Memory B cell (primary cell): ENCODE measurements at regions not wholly inside any gene's neighbourhood (a gene's known extent, or its start where the extent isn't known, plus 50 kb on each side); places are given as distances from the start of the nearest gene placed in this dataset.
A peak's percentile ranks its signal among the peaks of the same experiment; 100 is the strongest.
"Not testable (repeated sequence)": the region's sequence is repeated elsewhere in the genome, so short reads cannot be mapped to it uniquely, and the experiment has no call there.

Source experiments
- ATAC-seq: fragments of 150-1000 bp; cut with Tn5 transposase; 2 replicates; pipeline ENCODE4 v1.10.0; 2021; ENCODE audit warnings: low read depth, mild to moderate bottlenecking, moderate library complexity
- DNase-seq, 2 donors: peaks; one replicate each; pipeline ENCODE4 v3.0.0; 2022; ENCODE audit warnings: low spot score in 2 of 2
- H3K27ac Mint-ChIP-seq: one replicate; pipeline ENCODE4 v1.8.0; 2022; ENCODE audit warnings: mild to moderate bottlenecking, moderate library complexity, mixed read lengths
- H3K27me3 Mint-ChIP-seq: one replicate; pipeline ENCODE4 v1.8.0; 2022; ENCODE audit warnings: mixed read lengths
- H3K36me3 Mint-ChIP-seq: one replicate; pipeline ENCODE4 v1.8.0; 2022; ENCODE audit warnings: mild to moderate bottlenecking, mixed read lengths
- H3K4me1 Mint-ChIP-seq: one replicate; pipeline ENCODE4 v1.8.0; 2022; ENCODE audit warnings: mixed read lengths
- H3K4me3 Mint-ChIP-seq: one replicate; pipeline ENCODE4 v1.8.0; 2022; ENCODE audit warnings: mild to moderate bottlenecking, moderate library complexity, mixed read lengths
- H3K9me3 Mint-ChIP-seq: one replicate; pipeline ENCODE4 v1.8.0; 2022; ENCODE audit warnings: mixed read lengths

DNA sequence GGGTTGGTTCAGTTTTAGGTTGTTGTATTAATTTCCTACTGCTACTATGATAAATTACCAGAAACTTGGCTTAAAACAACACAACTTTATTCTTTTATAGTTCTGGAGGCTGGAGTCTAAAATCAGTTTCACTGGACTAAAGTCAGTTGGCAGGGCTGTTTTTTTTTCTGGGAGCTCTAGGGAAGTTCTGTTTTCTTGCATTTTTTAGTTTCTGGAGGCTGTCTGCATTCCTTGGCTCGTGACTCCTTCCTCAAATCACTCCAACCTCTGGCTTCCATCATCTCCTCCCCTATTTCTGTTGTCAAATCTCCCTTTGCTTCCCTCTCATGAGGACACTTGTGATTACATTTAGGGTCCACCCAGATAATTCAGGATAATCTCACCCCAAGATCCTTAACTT lies 51.3 kb upstream of the SUB1 start:
- ATAC-seq (no peak), DNase-seq (no peak)
- peaks cover 34% of the 10 kb centered on the region for H3K4me1 Mint-ChIP-seq
- H3K27ac Mint-ChIP-seq, result peak overlapping the region; percentile 62
- H3K27me3 Mint-ChIP-seq, result no peaks in the 10 kb centered on the region
- no peak overlapping the region for H3K4me3 Mint-ChIP-seq
- H3K9me3 Mint-ChIP-seq, result no peaks in the 10 kb centered on the region
- no peaks in the 10 kb centered on the region for H3K36me3 Mint-ChIP-seq

DNA sequence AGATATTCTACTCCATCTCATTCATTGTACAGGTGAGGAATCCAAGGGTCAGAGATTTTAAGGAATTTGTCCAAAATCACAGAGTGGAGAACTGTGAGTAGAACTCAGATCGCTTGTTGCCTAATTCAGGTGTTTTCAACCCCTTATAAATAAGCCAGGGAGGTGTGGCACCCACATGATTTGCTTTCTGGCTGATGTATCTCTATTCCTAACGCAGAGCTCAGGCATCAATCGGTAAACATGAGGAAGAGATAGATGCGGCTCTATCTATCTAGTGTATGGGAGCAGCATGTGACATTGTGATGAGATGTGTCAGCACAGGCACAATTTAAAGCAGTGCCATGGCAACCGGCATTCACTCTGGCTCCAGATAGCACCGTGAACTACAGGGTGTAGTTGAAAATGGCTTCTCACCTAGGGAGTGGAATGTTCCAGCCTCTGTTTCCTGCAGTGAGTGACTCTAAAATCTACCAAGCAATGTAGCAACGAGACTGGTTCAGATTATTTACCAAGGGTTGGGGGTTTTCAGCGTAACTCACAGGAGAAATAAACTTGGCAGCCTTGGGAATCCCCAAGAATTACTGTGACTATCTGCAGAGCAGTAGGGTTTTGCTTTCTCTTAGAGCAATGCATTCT lies 53.4 kb upstream of the SUB1 start:
- H3K4me3 Mint-ChIP-seq, result peak overlapping the region; percentile 86
- peaks cover 22% of the 10 kb centered on the region for H3K4me1 Mint-ChIP-seq
- no peaks in the 10 kb centered on the region for H3K9me3 Mint-ChIP-seq
- no peaks in the 10 kb centered on the region for H3K36me3 Mint-ChIP-seq
- H3K27ac Mint-ChIP-seq, result peak overlapping the region; percentile 97
- ATAC-seq (peak; percentile 66), DNase-seq (peak; percentile 19 to 36)
- H3K27me3 Mint-ChIP-seq, result no peaks in the 10 kb centered on the region

DNA sequence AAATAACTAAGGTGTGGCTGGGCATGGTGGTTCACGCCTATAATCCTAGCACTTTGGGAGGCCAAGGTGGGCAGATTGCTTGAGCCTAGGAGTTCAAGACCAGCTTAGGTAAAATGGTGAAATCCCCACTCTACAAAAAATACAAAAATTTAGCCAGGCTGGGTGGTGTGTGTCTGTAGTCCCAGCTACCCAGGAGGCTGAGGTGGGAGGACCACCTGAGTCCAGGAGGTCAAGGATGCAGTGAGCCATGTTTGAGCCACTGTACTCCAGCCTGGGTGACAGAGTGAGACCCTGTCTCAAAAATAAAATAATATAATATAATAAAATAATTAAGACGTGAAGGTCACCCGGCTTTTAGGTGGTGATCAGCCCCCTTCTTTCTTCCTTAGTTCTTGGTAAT lies 58.0 kb upstream of the SUB1 start:
- H3K4me1 Mint-ChIP-seq, result peaks cover 14% of the 10 kb centered on the region
- H3K36me3 Mint-ChIP-seq, H3K27me3 Mint-ChIP-seq, ATAC-seq, H3K27ac Mint-ChIP-seq, DNase-seq, H3K9me3 Mint-ChIP-seq, H3K4me3 Mint-ChIP-seq: not testable (repeated sequence)

DNA sequence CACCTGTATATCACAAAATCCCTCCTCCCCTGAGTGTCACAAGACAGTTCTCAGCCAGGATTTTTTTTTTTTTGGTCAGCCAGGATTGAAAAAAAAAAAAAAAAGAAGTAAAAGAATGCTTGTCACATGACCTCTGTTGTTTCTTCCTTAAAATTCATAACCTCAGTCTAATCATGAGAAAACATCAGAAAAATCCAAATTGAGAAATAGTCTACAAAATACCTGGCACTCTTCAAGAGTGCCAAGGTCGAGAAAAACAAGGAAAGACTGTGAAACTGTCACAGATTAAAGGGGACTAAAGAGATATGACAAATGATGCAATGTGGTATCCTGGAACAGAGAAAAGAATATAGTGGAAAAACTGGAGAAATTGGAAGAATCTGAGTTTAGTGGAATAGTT lies 58.5 kb upstream of the SUB1 start:
- no peaks in the 10 kb centered on the region for H3K9me3 Mint-ChIP-seq
- H3K27me3 Mint-ChIP-seq, result peaks cover 1% of the 10 kb centered on the region
- DNase-seq (no peak), ATAC-seq (no peak)
- H3K27ac Mint-ChIP-seq, result no peak overlapping the region
- H3K4me3 Mint-ChIP-seq, result no peak overlapping the region
- H3K4me1 Mint-ChIP-seq, result peaks cover 9% of the 10 kb centered on the region
- H3K36me3 Mint-ChIP-seq, result no peaks in the 10 kb centered on the region

DNA sequence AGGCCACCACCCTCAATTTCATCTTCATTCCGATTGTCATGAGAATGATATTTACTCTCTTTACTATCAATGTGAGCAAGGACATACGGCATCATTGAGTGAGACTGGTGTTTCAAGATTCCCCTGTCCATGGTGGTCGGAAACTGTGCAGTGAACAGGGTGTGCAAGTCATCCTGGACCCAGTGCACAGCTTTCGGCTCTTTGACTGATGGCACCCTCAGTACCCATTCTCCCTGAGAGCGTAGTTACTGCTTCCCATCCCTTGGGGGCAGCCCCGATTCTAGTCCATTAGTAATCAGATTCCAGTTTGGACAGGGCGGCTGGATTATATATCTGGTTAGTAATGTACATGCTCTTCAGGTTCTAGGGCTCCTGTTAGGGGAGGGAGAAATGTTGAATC lies 61.7 kb upstream of the SUB1 start:
- ATAC-seq (peak; percentile 32), DNase-seq (no peak)
- Mint-ChIP-seq H3K9me3 (no peaks in the 10 kb centered on the region), H3K27ac (no peak overlapping the region), H3K4me1 (peaks cover 6% of the 10 kb centered on the region), H3K4me3 (no peak overlapping the region), H3K36me3 (no peaks in the 10 kb centered on the region), H3K27me3 (peaks cover 1% of the 10 kb centered on the region)

DNA sequence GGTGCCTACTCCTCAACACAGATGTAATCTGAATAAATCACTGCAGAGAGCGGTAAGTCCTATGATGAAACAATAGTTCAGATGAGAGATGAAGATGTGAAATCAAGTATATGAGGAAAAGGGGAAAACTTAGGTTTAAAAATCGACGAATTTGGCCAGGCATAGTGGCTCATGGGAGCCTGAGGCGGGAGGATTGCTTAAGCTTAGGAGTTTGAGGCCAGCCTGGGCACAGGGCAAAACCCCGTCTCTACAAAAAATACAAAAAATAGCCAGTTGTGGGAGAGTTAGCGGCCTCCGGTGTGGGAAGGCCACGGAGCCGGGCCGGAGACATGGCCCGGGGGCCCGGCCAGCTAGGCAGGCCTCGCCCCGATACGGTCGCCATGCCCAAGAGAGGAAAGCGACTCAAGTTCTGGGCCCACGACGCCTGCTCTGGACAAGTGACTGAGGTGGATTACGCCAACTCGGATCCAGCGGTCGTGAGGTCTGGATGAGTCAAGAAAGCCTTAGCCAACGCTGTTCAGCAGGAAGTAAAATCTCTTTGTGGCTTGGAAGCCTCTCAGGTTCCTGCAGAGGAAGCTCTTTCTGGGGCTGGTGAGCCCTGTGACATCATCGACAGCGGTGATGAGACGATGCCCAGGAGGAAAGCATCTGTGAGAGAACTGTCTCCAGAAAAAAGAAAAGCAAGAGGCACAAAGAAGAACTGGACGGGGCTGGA lies 62.8 kb upstream of the SUB1 start:
- Mint-ChIP-seq H3K27ac (no peak overlapping the region), H3K4me3 (no peak overlapping the region), H3K27me3 (peaks cover 1% of the 10 kb centered on the region), H3K4me1 (peaks cover 6% of the 10 kb centered on the region), H3K36me3 (no peaks in the 10 kb centered on the region), H3K9me3 (no peaks in the 10 kb centered on the region)
- DNase-seq (no peak), ATAC-seq (no peak)

DNA sequence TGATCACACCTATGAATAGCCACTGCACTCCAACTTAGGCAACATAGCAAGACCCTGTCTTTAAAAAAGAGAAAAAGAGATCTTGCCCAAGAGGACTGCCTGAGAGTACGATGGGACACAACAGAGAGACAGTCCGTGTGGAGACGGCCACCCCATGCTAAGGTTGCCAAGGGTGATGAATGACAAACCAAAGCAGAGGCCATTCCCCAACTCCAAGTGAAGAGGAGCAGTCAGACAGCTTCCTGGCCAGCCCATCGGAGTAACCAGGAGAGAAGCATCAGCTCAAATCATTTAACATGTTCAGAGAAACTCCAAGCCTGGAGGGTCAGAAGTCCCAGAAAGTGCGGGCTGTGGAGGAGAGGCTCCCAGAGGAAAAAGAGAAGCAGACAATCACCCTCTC lies 63.9 kb upstream of the SUB1 start:
- Mint-ChIP-seq H3K36me3 (peaks cover 1% of the 10 kb centered on the region), H3K27me3 (peaks cover 4% of the 10 kb centered on the region), H3K9me3 (no peaks in the 10 kb centered on the region), H3K27ac (no peak overlapping the region), H3K4me3 (no peak overlapping the region), H3K4me1 (peaks cover 2% of the 10 kb centered on the region)
- ATAC-seq (no peak), DNase-seq (no peak)

DNA sequence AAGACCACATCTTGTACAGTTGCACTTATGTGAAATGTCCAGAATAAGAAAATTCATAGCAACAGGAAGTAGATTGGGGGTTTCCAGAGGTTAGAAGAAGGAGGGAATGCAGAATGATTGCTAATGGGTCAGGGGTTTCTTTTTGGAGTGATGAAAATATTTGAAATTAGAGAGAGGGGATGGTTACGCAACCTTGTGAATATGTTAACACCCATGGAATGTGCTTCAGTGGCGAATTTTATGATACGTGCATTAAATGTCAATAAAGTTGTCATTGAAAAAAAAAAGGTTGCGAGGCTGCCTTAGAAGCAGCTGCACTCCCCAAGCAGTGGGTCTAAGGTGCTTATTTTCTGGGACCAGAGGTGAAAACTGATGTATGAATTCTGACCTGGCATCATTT lies 64.4 kb upstream of the SUB1 start:
- DNase-seq (no peak), ATAC-seq (no peak)
- Mint-ChIP-seq H3K9me3 (no peaks in the 10 kb centered on the region), H3K4me3 (no peak overlapping the region), H3K36me3 (peaks cover 1% of the 10 kb centered on the region), H3K27ac (no peak overlapping the region), H3K4me1 (peaks cover 2% of the 10 kb centered on the region), H3K27me3 (peaks cover 4% of the 10 kb centered on the region)

DNA sequence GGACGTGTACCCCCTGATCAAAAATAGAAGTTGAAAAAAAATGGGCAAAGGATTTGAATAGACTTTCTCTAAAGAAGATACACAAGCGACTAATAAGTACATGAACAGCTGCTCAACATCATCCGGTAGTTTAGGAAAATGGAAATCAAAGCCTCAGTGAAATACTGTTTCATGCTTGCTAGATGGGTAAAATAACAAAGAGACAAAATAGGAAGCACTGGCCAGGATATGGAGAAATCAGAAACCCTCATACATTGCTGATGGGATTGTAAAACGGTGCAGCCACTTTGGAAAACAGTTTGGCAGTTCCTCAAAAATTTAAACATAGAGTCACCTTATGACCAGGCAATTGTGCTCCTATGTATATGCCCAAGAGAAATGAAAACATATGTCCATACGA lies 65.0 kb upstream of the SUB1 start:
- DNase-seq (no peak), ATAC-seq (no peak)
- Mint-ChIP-seq H3K36me3 (peaks cover 1% of the 10 kb centered on the region), H3K27me3 (peaks cover 4% of the 10 kb centered on the region), H3K4me3 (no peak overlapping the region), H3K27ac (no peak overlapping the region), H3K4me1 (peaks cover 2% of the 10 kb centered on the region), H3K9me3 (no peaks in the 10 kb centered on the region)

DNA sequence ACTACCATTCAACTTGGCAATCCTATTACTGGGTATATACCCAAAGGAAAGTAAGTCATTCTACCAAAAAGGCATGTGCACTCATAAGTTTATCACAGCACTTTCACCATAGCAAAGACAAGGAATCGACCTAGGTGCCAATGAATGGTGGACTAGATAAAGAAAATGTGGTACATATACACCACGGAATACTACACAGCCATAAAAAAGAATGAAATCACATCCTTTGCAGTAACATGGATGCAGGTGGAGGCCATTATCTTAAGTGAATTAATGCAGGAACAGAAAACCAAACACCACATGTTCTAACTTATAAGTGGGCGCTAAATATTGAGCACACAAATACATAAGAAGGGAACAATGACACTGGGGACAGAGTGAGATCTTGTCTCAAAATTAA lies 65.8 kb upstream of the SUB1 start:
- Mint-ChIP-seq H3K4me1 (no peaks in the 10 kb centered on the region), H3K9me3 (no peaks in the 10 kb centered on the region), H3K27me3 (peaks cover 4% of the 10 kb centered on the region), H3K4me3 (no peak overlapping the region), H3K36me3 (peaks cover 1% of the 10 kb centered on the region), H3K27ac (no peak overlapping the region)
- no peak for ATAC-seq
- no peak for DNase-seq

DNA sequence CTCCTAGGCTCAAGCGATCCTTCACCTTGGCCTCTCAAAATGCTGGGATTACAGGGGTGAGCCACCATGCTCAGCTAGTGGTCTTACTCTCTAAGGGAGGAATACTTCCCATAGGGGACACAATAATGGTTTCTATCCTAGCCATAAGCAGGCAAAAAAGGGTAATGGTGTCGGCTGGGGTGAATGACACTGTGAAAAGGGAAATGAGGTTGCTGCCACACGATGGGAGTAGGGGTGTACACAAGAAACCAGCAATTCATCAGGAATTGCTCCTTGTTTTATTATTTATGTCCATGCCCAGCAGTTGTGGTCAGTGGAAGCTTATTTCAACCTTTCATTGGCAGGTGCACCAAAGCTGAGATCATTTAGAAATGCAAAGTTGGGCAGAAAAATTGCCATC lies 70.3 kb upstream of the ZFR start:
- H3K9me3 Mint-ChIP-seq, result no peaks in the 10 kb centered on the region

DNA sequence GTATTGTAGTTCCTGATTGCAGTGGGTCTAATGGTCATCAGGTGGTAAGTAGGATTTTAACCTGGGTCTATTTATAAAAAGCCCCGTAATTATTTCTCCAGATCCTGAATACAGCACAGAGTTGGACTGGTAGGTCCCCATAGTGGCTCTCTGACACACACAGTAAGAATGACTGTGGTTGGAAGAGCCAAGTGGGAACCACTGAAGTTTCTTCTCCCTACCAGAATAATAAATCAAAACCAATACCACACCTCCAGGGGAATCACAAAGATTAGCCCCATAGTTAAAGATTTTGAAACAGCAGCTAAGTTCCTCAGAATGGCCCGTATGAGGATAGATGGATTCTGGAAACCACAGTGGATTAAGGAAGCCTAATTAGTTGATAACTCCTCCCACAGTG lies 68.4 kb upstream of the ZFR start:
- DNase-seq, result no peak
- H3K27me3 Mint-ChIP-seq, result peaks cover 2% of the 10 kb centered on the region
- no peaks in the 10 kb centered on the region for H3K4me1 Mint-ChIP-seq
- H3K36me3 Mint-ChIP-seq, result peaks cover 1% of the 10 kb centered on the region
- H3K4me3 Mint-ChIP-seq, result no peak overlapping the region
- H3K27ac Mint-ChIP-seq, result no peak overlapping the region
- ATAC-seq, result no peak
- H3K9me3 Mint-ChIP-seq, result no peaks in the 10 kb centered on the region

More for the DNA sequence above, 70.3 kb upstream of the ZFR start:
- Mint-ChIP-seq H3K4me3 (no peak overlapping the region), H3K27me3 (peaks cover 2% of the 10 kb centered on the region), H3K27ac (no peak overlapping the region), H3K4me1 (no peaks in the 10 kb centered on the region), H3K36me3 (peaks cover 1% of the 10 kb centered on the region)
- ATAC-seq (no peak), DNase-seq (no peak)

DNA sequence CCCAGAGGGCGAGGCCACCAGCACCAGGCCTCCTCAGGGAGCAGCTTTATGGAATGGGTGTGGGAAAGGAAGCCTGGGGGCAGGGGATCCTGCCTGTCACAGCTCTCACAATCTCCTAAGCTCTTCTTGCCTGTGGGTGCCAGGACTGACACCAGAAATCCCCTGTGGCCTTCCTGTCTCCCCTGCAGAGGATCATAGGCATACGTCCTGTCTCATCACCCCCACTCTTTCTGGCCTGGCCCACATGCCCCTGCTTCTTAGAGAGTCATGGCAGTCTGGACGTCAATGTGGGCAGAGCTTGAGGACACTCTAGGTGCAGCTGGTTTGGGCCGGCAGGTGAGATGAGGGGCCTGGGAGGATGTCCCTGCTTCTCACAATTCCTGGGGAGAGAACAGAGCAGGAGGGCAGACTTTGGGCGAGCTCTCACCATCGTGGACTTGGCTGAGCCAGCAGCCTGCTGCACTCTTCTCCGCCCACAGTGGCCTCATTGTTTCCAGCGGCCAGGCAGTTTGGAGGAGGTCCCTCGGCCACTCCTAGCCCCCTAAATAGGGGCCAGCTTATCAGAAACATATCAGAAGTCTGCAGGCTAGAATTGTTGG lies 67.3 kb upstream of the ZFR start:
- no peak for ATAC-seq
- Mint-ChIP-seq H3K27me3 (peaks cover under 1% of the 10 kb centered on the region), H3K9me3 (no peaks in the 10 kb centered on the region), H3K36me3 (no peaks in the 10 kb centered on the region), H3K4me3 (no peak overlapping the region), H3K27ac (no peak overlapping the region), H3K4me1 (no peaks in the 10 kb centered on the region)
- DNase-seq, result no peak

DNA sequence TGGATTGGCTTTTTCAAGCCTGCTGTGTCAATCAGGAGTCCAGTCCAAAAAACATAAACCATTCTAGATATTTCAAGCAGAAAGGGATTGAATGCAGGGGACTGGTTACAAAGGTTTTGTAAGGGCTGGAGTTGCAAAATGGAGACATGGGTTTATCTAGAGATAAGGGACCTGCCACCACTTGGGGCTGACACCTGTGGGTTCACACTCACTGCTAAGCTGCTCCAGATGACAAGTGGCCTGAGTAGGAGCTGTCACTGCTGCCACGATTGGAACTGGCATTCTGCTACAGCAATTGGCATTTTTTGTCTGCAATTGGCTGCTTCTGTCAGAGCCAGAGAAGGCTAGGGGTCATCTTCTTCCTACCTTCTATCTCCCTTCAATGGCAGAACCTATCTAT lies 66.3 kb upstream of the ZFR start:
- Mint-ChIP-seq H3K9me3 (no peaks in the 10 kb centered on the region), H3K27me3 (no peaks in the 10 kb centered on the region), H3K27ac (no peak overlapping the region), H3K36me3 (no peaks in the 10 kb centered on the region), H3K4me1 (peaks cover 2% of the 10 kb centered on the region), H3K4me3 (no peak overlapping the region)
- ATAC-seq, result no peak
- no peak for DNase-seq
